ENCODE measurements at regions not wholly inside any gene's neighbourhood (a gene's known extent, or its start where the extent isn't known, plus 50 kb on each side); places are given as distances from the start of the nearest gene placed in this dataset.
A peak's percentile ranks its signal among the peaks of the same experiment; 100 is the strongest.

- peaks cover 40% of the 10 kb centered on the region for H3K4me1 ChIP-seq (ENCODE audit: control insufficient read depth, insufficient read depth, low read length)
Observed at GRCh38 chr21:16283516-16283915, 553.7 kb downstream of the USP25 start.

GRCh38 chr21:16285605-16286126 lies 555.9 kb downstream of the USP25 start:
- no peak overlapping the region for H3K9ac ChIP-seq (ENCODE audit: low read length)
- peaks cover 26% of the 10 kb centered on the region for H3K4me1 ChIP-seq (ENCODE audit: control insufficient read depth, insufficient read depth, low read length)
- no peak overlapping the region for H3K4me3 ChIP-seq (ENCODE audit: low read length)
- H3K36me3 ChIP-seq (ENCODE audit: control insufficient read depth, insufficient read depth, low read length, severe bottlenecking), result no peaks in the 10 kb centered on the region
- no peak for DNase-seq (ENCODE audit: low read depth)
- H3K9me3 ChIP-seq (ENCODE audit: control insufficient read depth, low read length), result no peaks in the 10 kb centered on the region
- no peaks in the 10 kb centered on the region for H3K27me3 ChIP-seq (replicated peaks; ENCODE audit: control insufficient read depth, insufficient read depth, low read length)

More at GRCh38 chr21:16283516-16283915, 553.7 kb downstream of the USP25 start:
- Histone ChIP-seq H3K9me3 (ENCODE audit: control insufficient read depth, low read length) (no peaks in the 10 kb centered on the region), H3K4me3 (ENCODE audit: low read length) (no peak overlapping the region), H3K27me3 (replicated peaks; ENCODE audit: control insufficient read depth, insufficient read depth, low read length) (no peaks in the 10 kb centered on the region), H3K9ac (ENCODE audit: low read length) (no peak overlapping the region), H3K36me3 (ENCODE audit: control insufficient read depth, insufficient read depth, low read length, severe bottlenecking) (no peaks in the 10 kb centered on the region)
- no peak for DNase-seq (ENCODE audit: low read depth)

- H3K9ac ChIP-seq (ENCODE audit: low read length), result no peak overlapping the region
- H3K9me3 ChIP-seq (ENCODE audit: control insufficient read depth, low read length), result no peaks in the 10 kb centered on the region
- H3K36me3 ChIP-seq (ENCODE audit: control insufficient read depth, insufficient read depth, low read length, severe bottlenecking), result no peaks in the 10 kb centered on the region
- no peak for DNase-seq (ENCODE audit: low read depth)
- no peaks in the 10 kb centered on the region for H3K27me3 ChIP-seq (replicated peaks; ENCODE audit: control insufficient read depth, insufficient read depth, low read length)
- H3K4me1 ChIP-seq (ENCODE audit: control insufficient read depth, insufficient read depth, low read length), result peaks cover 12% of the 10 kb centered on the region
- H3K4me3 ChIP-seq (ENCODE audit: low read length), result no peak overlapping the region
Observed at GRCh38 chr21:16287046-16287445, 557.3 kb downstream of the USP25 start.

- no peak overlapping the region for H3K9ac ChIP-seq (ENCODE audit: low read length)
- peaks cover 5% of the 10 kb centered on the region for H3K4me1 ChIP-seq (ENCODE audit: control insufficient read depth, insufficient read depth, low read length)
- H3K9me3 ChIP-seq (ENCODE audit: control insufficient read depth, low read length), result no peaks in the 10 kb centered on the region
- H3K4me3 ChIP-seq (ENCODE audit: low read length), result no peak overlapping the region
- H3K36me3 ChIP-seq (ENCODE audit: control insufficient read depth, insufficient read depth, low read length, severe bottlenecking), result no peaks in the 10 kb centered on the region
- no peak for DNase-seq (ENCODE audit: low read depth)
- no peaks in the 10 kb centered on the region for H3K27me3 ChIP-seq (replicated peaks; ENCODE audit: control insufficient read depth, insufficient read depth, low read length)
Observed at GRCh38 chr21:16291296-16291695, 561.5 kb downstream of the USP25 start.

GRCh38 chr21:16294128-16294527 lies 564.3 kb downstream of the USP25 start:
- Histone ChIP-seq H3K9ac (ENCODE audit: low read length) (no peak overlapping the region), H3K36me3 (ENCODE audit: control insufficient read depth, insufficient read depth, low read length, severe bottlenecking) (no peaks in the 10 kb centered on the region)

GRCh38 chr21:16302851-16303282 lies 573.1 kb downstream of the USP25 start:
- Histone ChIP-seq H3K4me3 (ENCODE audit: low read length) (peak overlapping the region; percentile 1), H3K4me1 (ENCODE audit: control insufficient read depth, insufficient read depth, low read length) (peaks cover 44% of the 10 kb centered on the region), H3K9me3 (ENCODE audit: control insufficient read depth, low read length) (no peaks in the 10 kb centered on the region), H3K27me3 (replicated peaks; ENCODE audit: control insufficient read depth, insufficient read depth, low read length) (no peaks in the 10 kb centered on the region), H3K9ac (ENCODE audit: low read length) (peak overlapping the region; percentile 78), H3K36me3 (ENCODE audit: control insufficient read depth, insufficient read depth, low read length, severe bottlenecking) (no peaks in the 10 kb centered on the region)
- no peak for DNase-seq (ENCODE audit: low read depth)

More at GRCh38 chr21:16294128-16294527, 564.3 kb downstream of the USP25 start:
- no peak for DNase-seq (ENCODE audit: low read depth)
- H3K9me3 ChIP-seq (ENCODE audit: control insufficient read depth, low read length), result no peaks in the 10 kb centered on the region
- H3K27me3 ChIP-seq (replicated peaks; ENCODE audit: control insufficient read depth, insufficient read depth, low read length), result no peaks in the 10 kb centered on the region
- H3K4me1 ChIP-seq (ENCODE audit: control insufficient read depth, insufficient read depth, low read length), result no peaks in the 10 kb centered on the region
- no peak overlapping the region for H3K4me3 ChIP-seq (ENCODE audit: low read length)

- Histone ChIP-seq H3K4me3 (ENCODE audit: low read length) (peak overlapping the region; percentile 77), H3K4me1 (ENCODE audit: control insufficient read depth, insufficient read depth, low read length) (peaks cover 46% of the 10 kb centered on the region), H3K9me3 (ENCODE audit: control insufficient read depth, low read length) (no peaks in the 10 kb centered on the region), H3K9ac (ENCODE audit: low read length) (peak overlapping the region; percentile 78), H3K36me3 (ENCODE audit: control insufficient read depth, insufficient read depth, low read length, severe bottlenecking) (no peaks in the 10 kb centered on the region), H3K27me3 (replicated peaks; ENCODE audit: control insufficient read depth, insufficient read depth, low read length) (no peaks in the 10 kb centered on the region)
- no peak for DNase-seq (ENCODE audit: low read depth)
Observed at GRCh38 chr21:16304174-16305095, 574.7 kb downstream of the USP25 start.

GRCh38 chr21:16305686-16306085 lies 575.9 kb downstream of the USP25 start:
- peak overlapping the region; percentile 77 for H3K4me3 ChIP-seq (ENCODE audit: low read length)
- no peaks in the 10 kb centered on the region for H3K9me3 ChIP-seq (ENCODE audit: control insufficient read depth, low read length)
- peak overlapping the region; percentile 78 for H3K9ac ChIP-seq (ENCODE audit: low read length)
- no peaks in the 10 kb centered on the region for H3K27me3 ChIP-seq (replicated peaks; ENCODE audit: control insufficient read depth, insufficient read depth, low read length)
- no peaks in the 10 kb centered on the region for H3K36me3 ChIP-seq (ENCODE audit: control insufficient read depth, insufficient read depth, low read length, severe bottlenecking)
- H3K4me1 ChIP-seq (ENCODE audit: control insufficient read depth, insufficient read depth, low read length), result peaks cover 46% of the 10 kb centered on the region
- no peak for DNase-seq (ENCODE audit: low read depth)

- no peaks in the 10 kb centered on the region for H3K9me3 ChIP-seq (ENCODE audit: control insufficient read depth, low read length)
- H3K4me1 ChIP-seq (ENCODE audit: control insufficient read depth, insufficient read depth, low read length), result peaks cover 35% of the 10 kb centered on the region
- no peaks in the 10 kb centered on the region for H3K27me3 ChIP-seq (replicated peaks; ENCODE audit: control insufficient read depth, insufficient read depth, low read length)
- H3K4me3 ChIP-seq (ENCODE audit: low read length), result peak overlapping the region; percentile 77
- peak overlapping the region; percentile 78 for H3K9ac ChIP-seq (ENCODE audit: low read length)
- DNase-seq (ENCODE audit: low read depth), result no peak
- no peaks in the 10 kb centered on the region for H3K36me3 ChIP-seq (ENCODE audit: control insufficient read depth, insufficient read depth, low read length, severe bottlenecking)
Observed at GRCh38 chr21:16307256-16307655, 577.5 kb downstream of the USP25 start.

GRCh38 chr21:16308269-16308668 lies 578.5 kb downstream of the USP25 start:
- H3K9ac ChIP-seq (ENCODE audit: low read length), result peak overlapping the region; percentile 78
- peak; percentile 42 for DNase-seq (ENCODE audit: low read depth)
- no peaks in the 10 kb centered on the region for H3K9me3 ChIP-seq (ENCODE audit: control insufficient read depth, low read length)
- H3K27me3 ChIP-seq (replicated peaks; ENCODE audit: control insufficient read depth, insufficient read depth, low read length), result no peaks in the 10 kb centered on the region
- H3K36me3 ChIP-seq (ENCODE audit: control insufficient read depth, insufficient read depth, low read length, severe bottlenecking), result no peaks in the 10 kb centered on the region
- H3K4me1 ChIP-seq (ENCODE audit: control insufficient read depth, insufficient read depth, low read length), result peaks cover 25% of the 10 kb centered on the region
- H3K4me3 ChIP-seq (ENCODE audit: low read length), result peak overlapping the region; percentile 77

- Histone ChIP-seq H3K27me3 (replicated peaks; ENCODE audit: control insufficient read depth, insufficient read depth, low read length) (no peaks in the 10 kb centered on the region), H3K4me1 (ENCODE audit: control insufficient read depth, insufficient read depth, low read length) (peaks cover 16% of the 10 kb centered on the region), H3K36me3 (ENCODE audit: control insufficient read depth, insufficient read depth, low read length, severe bottlenecking) (no peaks in the 10 kb centered on the region), H3K4me3 (ENCODE audit: low read length) (no peak overlapping the region), H3K9ac (ENCODE audit: low read length) (no peak overlapping the region), H3K9me3 (ENCODE audit: control insufficient read depth, low read length) (no peaks in the 10 kb centered on the region)
- no peak for DNase-seq (ENCODE audit: low read depth)
Observed at GRCh38 chr21:16309250-16309971, 579.6 kb downstream of the USP25 start.
